ENCODE measurements at regions not wholly inside any gene's neighbourhood (a gene's known extent, or its start where the extent isn't known, plus 50 kb on each side); places are given as distances from the start of the nearest gene placed in this dataset.
"Not testable (repeated sequence)": the region's sequence is repeated elsewhere in the genome, so short reads cannot be mapped to it uniquely, and the experiment has no call there.

- DNase-seq = no peak
Observed at GRCh38 chr9:89844075-89844474, 239.3 kb downstream of the GADD45G start.

GRCh38 chr9:89844535-89844934 lies 239.7 kb downstream of the GADD45G start:
- no peak for DNase-seq

- DNase-seq = no peak
Observed at GRCh38 chr9:89845321-89845720, 240.5 kb downstream of the GADD45G start.

GRCh38 chr9:89845862-89846261 lies 241.1 kb downstream of the GADD45G start:
- DNase-seq = no peak

GRCh38 chr9:89848060-89849040 lies 243.5 kb downstream of the GADD45G start:
- DNase-seq = no peak

- DNase-seq = no peak
Observed at GRCh38 chr9:89849096-89849495, 244.3 kb downstream of the GADD45G start.

GRCh38 chr9:89850153-89850552 lies 245.3 kb downstream of the GADD45G start:
- no peak for DNase-seq

GRCh38 chr9:89850631-89851325 lies 246.0 kb downstream of the GADD45G start:
- DNase-seq = no peak

GRCh38 chr9:89853161-89853560 lies 248.3 kb downstream of the GADD45G start:
- DNase-seq = no peak

- no peak for DNase-seq
Observed at GRCh38 chr9:89853931-89854330, 249.1 kb downstream of the GADD45G start.

- no peak for DNase-seq
Observed at GRCh38 chr9:89854715-89855475, 250.1 kb downstream of the GADD45G start.

- not testable (repeated sequence) for DNase-seq
Observed at GRCh38 chr9:89856296-89856695, 251.5 kb downstream of the GADD45G start.

GRCh38 chr9:89856950-89857349 lies 252.1 kb downstream of the GADD45G start:
- DNase-seq = not testable (repeated sequence)

GRCh38 chr9:89859842-89860241 lies 255.0 kb downstream of the GADD45G start:
- not testable (repeated sequence) for DNase-seq

GRCh38 chr9:89861371-89861770 lies 256.6 kb downstream of the GADD45G start:
- not testable (repeated sequence) for DNase-seq

- DNase-seq = no peak
Observed at GRCh38 chr9:89862316-89862715, 257.5 kb downstream of the GADD45G start.

GRCh38 chr9:89863141-89863540 lies 258.3 kb downstream of the GADD45G start:
- DNase-seq = no peak

GRCh38 chr9:89863837-89864236 lies 259.0 kb downstream of the GADD45G start:
- no peak for DNase-seq

- no peak for DNase-seq
Observed at GRCh38 chr9:89864257-89864656, 259.4 kb downstream of the GADD45G start.

GRCh38 chr9:89864731-89865130 lies 259.9 kb downstream of the GADD45G start:
- DNase-seq = no peak

- no peak for DNase-seq
Observed at GRCh38 chr9:89865357-89865756, 260.5 kb downstream of the GADD45G start.

- no peak for DNase-seq
Observed at GRCh38 chr9:89865981-89866380, 261.2 kb downstream of the GADD45G start.

GRCh38 chr9:89866701-89867100 lies 261.9 kb downstream of the GADD45G start:
- no peak for DNase-seq
